Stimulated activated CD4-positive, alpha-beta T cell treated with anti-CD3 and anti-CD28 coated beads, TNF-alpha, amount 100 ng/mL, for 24 hours (primary cell): ENCODE measurements at regions not wholly inside any gene's neighbourhood (a gene's known extent, or its start where the extent isn't known, plus 50 kb on each side); places are given as distances from the start of the nearest gene placed in this dataset.

Source experiments
- DNase-seq, 3 experiments: peaks; one replicate each; pipeline ENCODE4 v3.0.0-alpha.2; 2020; ENCODE audit warnings: low read depth in 3 of 3

GRCh38 chr11:116534270-116534975, 238.4 kb downstream of the BUD13 start:
- no peak for DNase-seq

- no peak for DNase-seq
Measured at GRCh38 chr11:116533186-116533825, 239.5 kb downstream of the BUD13 start.

- no peak for DNase-seq
Measured at GRCh38 chr11:116532066-116532465, 240.7 kb downstream of the BUD13 start.

DNA sequence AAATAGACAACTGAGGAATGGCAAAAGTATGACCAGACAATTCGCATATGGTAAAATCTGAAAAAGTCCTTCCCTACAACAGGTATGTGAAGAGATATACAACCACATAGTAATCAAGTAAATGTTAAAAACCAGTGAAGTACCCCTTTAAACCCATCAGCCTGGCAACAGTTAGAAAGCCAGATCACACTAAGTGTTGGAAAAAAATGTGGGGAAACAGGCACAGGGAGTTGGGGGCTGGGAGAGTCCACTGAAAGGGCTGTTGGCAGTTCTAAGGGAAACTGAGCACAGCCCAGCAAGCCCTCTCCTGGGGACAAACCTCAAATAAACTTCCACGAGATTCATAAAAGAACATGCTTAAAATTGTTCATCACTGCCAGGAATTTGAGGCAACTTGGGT, 242.1 kb downstream of the BUD13 start:
- no peak for DNase-seq

DNA sequence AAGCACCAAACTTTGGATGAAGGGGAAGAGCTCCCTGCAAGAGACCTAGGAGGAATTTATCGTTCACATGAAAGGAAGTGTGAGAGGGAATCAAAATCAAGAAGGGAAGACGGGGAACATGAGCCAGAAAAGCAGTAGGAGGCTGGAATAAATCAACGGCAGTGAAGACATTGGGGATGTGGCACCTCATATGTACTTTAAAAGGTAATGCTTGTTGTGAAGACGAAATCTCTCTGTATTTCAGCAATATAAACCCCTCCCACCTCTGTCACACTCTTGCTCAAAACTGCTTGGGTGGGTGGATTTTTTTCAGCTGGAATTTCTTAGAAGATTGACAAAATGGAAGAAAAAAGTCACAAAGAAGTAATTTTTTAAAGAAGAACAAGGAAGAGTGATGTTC, 243.5 kb downstream of the BUD13 start:
- DNase-seq = no peak

GRCh38 chr11:116527180-116527991, 245.4 kb downstream of the BUD13 start:
- DNase-seq = no peak

- no peak for DNase-seq
Measured at GRCh38 chr11:116525961-116526495, 246.8 kb downstream of the BUD13 start.

- no peak for DNase-seq
Measured at GRCh38 chr11:116519499-116519898, 253.3 kb downstream of the BUD13 start.

- DNase-seq = no peak
Measured at GRCh38 chr11:116518141-116518540, 254.6 kb downstream of the BUD13 start.

DNA sequence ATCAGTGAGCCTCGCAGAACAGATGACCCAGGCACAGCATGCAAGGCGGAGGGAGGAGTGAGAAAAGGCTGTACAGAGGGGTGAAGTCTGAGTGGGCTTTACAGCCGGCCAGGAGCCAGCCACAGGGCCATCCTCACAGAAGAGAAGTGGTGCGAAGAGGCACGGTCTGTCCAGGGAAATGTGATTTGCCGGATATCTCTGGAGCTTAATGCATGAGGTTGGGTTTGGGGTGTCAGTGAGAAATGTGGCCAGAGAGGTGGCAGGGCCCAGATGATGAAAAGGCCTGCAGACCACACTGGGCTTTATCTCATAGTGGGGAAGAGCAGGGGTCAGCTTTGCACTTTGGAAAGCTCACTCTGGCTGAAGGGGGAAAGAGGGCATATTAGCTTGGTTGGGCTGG, 255.2 kb downstream of the BUD13 start:
- no peak for DNase-seq

DNA sequence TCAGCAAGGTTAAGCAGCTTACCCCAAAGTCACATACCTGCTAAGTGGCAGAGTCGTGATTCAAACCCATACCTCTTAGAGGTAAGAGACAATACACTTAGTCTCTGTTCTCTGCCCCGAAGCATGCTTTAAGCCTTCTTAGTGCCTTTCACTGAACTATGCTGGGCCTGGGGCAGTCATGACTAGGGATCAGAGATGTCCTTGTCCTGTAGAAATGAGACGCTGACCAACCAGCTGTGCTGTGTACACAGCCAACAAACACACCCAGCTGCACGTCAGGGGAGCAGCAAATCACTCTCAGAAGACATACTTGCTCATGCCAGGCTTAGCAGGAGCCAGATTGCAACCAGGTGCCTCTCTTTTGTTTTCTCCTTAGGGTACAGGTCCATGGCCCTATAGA, 255.7 kb downstream of the BUD13 start:
- no peak for DNase-seq

- DNase-seq = no peak
Measured at GRCh38 chr11:116515664-116516184, 257.1 kb downstream of the BUD13 start.

GRCh38 chr11:116513894-116514293, 258.9 kb downstream of the BUD13 start:
- DNase-seq = peak in 1 of 3 experiments; percentile 25

- no peak for DNase-seq
Measured at GRCh38 chr11:116513278-116513823, 259.4 kb downstream of the BUD13 start.

GRCh38 chr11:116512841-116513240, 259.9 kb downstream of the BUD13 start:
- DNase-seq = no peak

GRCh38 chr11:116511684-116512083, 261.1 kb downstream of the BUD13 start:
- no peak for DNase-seq

GRCh38 chr11:116510886-116511650, 261.7 kb downstream of the BUD13 start:
- no peak for DNase-seq

- no peak for DNase-seq
Measured at GRCh38 chr11:116510166-116510565, 262.6 kb downstream of the BUD13 start.

DNA sequence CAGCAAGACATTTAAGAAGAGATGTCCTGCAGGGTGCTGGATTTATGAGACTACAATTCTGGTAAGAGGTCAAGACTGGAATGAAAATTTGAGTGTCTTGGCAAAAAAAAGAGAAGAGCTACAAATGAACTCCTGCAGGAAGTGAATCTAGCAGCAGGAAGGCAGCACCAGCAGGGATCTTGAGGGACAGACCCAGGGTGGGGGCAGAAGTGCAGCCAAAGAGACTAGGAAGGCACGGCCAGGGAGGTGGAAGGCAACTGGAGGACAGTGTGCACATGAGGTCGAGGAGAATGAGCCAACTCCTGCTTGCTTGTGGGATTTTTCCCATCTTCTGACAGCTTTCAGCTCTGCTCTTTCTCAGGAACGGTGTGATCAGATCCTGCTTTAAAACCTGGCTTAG, 263.2 kb downstream of the BUD13 start:
- no peak for DNase-seq

DNA sequence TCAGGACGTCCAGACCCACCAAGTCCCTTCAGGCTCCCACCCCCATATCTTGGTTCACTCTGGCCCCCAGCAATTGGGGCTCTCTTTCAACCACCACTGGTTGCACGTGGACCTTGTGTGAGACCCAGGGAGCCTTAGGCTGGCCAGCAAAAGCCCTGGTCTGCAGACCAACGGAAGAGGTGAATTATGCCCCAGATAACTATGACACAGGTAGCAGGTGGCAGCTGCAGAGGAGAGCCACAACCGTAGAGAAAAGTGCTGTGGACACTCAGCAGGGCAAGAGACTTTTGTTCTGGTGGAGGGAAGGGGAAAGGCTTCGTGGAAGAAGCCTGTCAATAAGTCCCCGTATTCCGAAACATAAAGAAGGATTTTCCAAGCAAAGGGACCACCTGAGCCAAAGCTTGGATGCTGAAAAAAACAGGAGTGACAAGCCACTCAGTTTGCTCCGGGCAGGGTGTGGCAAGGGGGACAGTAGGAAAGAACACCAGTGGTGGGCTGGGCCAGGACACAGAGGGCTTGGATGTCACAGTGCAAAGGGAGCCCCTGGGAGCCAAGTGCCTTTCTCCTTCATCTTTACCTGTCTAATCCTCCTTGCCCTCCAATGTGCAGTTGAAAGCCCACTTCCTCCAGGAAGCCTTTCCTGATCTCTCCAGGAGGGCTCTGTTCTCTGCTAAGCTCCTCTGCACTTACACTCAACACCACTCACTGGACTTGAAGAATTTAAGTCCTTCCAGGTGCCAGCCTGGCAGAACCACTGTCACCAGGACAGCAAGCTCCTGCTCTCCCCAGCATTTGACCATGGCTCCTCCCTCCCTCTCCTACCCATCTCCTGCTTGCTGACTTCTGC, 264.7 kb downstream of the BUD13 start:
- no peak for DNase-seq
